Endothelial cell of umbilical vein (primary cell): ENCODE measurements at regions not wholly inside any gene's neighbourhood (a gene's known extent, or its start where the extent isn't known, plus 50 kb on each side); places are given as distances from the start of the nearest gene placed in this dataset.

Experiments used
- BruUV-seq: library from RNA; stranded (reverse); fragments of 400-500 nt; replicated peaks from 2 replicates; lab custom pipeline; 2021; lab: Mats Ljungman, UMichigan
- CTCF ChIA-PET: fragments of 300-600, 350-600 bp; sonication (Branson Sonifier 250); formaldehyde crosslinking; loops from one replicate; lab custom pipeline; 2021; ENCODE audit warnings: antibody characterized with exemption, inconsistent platforms; lab: Charles Lee
- POLR2A ChIA-PET: fragments of 300-600, 350-600 bp; sonication (Branson Sonifier 250); formaldehyde crosslinking; loops from one replicate; lab custom pipeline; 2021; ENCODE audit warnings: antibody characterized with exemption, inconsistent platforms; lab: Charles Lee
- DNase-seq: peaks from one replicate; pipeline ENCODE4 v3.0.0-alpha.2; 2011; ENCODE audit warnings: low read depth, low spot score
- FAIRE-seq: peaks from 2 replicates; lab custom pipeline; 2011; peaks lifted over from hg19 to GRCh38; lab: Jason Lieb, UNC
- H2AFZ ChIP-seq: 2 replicates; pipeline ENCODE4 v1.6.0; 2012; ENCODE audit warnings: low read depth, low read length, control low read depth, inconsistent platforms
- H3K27ac ChIP-seq: 2 replicates; pipeline ENCODE4 v1.5.1; 2011; ENCODE audit warnings: low read depth, mild to moderate bottlenecking, control low read depth, low read length, moderate library complexity; ENCODE audit not compliant: insufficient read depth
- H3K27me3 ChIP-seq, 2 experiments: 2 replicates each; pipeline versions ENCODE4 v1.6.0 to v1.6.1; 2011; ENCODE audit warnings: low read length in 2 of 2, mixed read lengths in 1 of 2; ENCODE audit not compliant: control insufficient read depth in 2 of 2, insufficient read depth in 2 of 2
- H3K36me3 ChIP-seq, 2 experiments: 2 replicates in 1 of 2; 3 replicates in 1 of 2; pipeline ENCODE4 v1.5.1; 2011; ENCODE audit warnings: low read length in 2 of 2, mild to moderate bottlenecking in 1 of 2, moderate library complexity in 1 of 2; ENCODE audit not compliant: control insufficient read depth in 2 of 2, insufficient read depth in 2 of 2; ENCODE audit errors: extremely low read depth in 1 of 2
- H3K4me1 ChIP-seq: 3 replicates; pipeline ENCODE4 v1.5.1; 2011; ENCODE audit warnings: mild to moderate bottlenecking, low read length; ENCODE audit not compliant: control insufficient read depth, insufficient read depth; ENCODE audit errors: extremely low read depth
- H3K4me2 ChIP-seq: 2 replicates; pipeline ENCODE4 v1.6.1; 2011; ENCODE audit warnings: low read length, control low read depth, mixed read lengths; ENCODE audit not compliant: insufficient read depth
- H3K4me3 ChIP-seq, 3 experiments: fragments of 200-600 bp in 1 of 3; sonication (generic), shearing (Covaris generic) in 1 of 3; replicated peaks in 1 of 3; 2 replicates each; pipeline ENCODE4 v1.5.1; 2011 to 2016; ENCODE audit warnings: control low read depth in 3 of 3, low read length in 3 of 3, mild to moderate bottlenecking in 2 of 3, inconsistent platforms in 1 of 3, low read depth in 1 of 3, moderate library complexity in 1 of 3; ENCODE audit not compliant: insufficient read depth in 1 of 3
- H3K79me2 ChIP-seq: 2 replicates; pipeline ENCODE4 v1.6.0; 2012; ENCODE audit warnings: low read length, inconsistent platforms; ENCODE audit not compliant: control insufficient read depth, insufficient read depth
- H3K9ac ChIP-seq: replicated peaks from 2 replicates; pipeline ENCODE3; 2011; ENCODE audit warnings: low read length, control low read depth; ENCODE audit not compliant: insufficient read depth; ENCODE audit errors: extremely low read depth
- H3K9me1 ChIP-seq: replicated peaks from 3 replicates; pipeline ENCODE4 v1.6.0; 2011; ENCODE audit warnings: mild to moderate bottlenecking, low read length; ENCODE audit not compliant: control insufficient read depth, insufficient read depth; ENCODE audit errors: extremely low read depth
- H3K9me3 ChIP-seq: replicated peaks from 2 replicates; pipeline ENCODE4 v1.5.1; 2012; ENCODE audit warnings: low read length, inconsistent platforms; ENCODE audit not compliant: control insufficient read depth, insufficient read depth
- H4K20me1 ChIP-seq: replicated peaks from 2 replicates; pipeline ENCODE3; 2011; ENCODE audit warnings: mild to moderate bottlenecking, low read length; ENCODE audit not compliant: control insufficient read depth, insufficient read depth; ENCODE audit errors: extremely low read depth
- CTCF ChIP-seq, 2 donors: IDR thresholded peaks; 1 replicate in 1 of 2; 2 replicates in 1 of 2; pipeline ENCODE4 v1.5.1; 2011; ENCODE audit warnings: low read length in 2 of 2, mild to moderate bottlenecking in 2 of 2, moderate library complexity in 2 of 2, control low read depth in 1 of 2, inconsistent platforms in 1 of 2, low read depth in 1 of 2; ENCODE audit not compliant: insufficient read depth in 1 of 2; ENCODE audit errors: extremely low read depth in 1 of 2
- EZH2 ChIP-seq: IDR thresholded peaks from 2 replicates; pipeline ENCODE4 v1.6.1; 2012; ENCODE audit warnings: borderline replicate concordance, low read depth, mild to moderate bottlenecking, moderate library complexity, low read length, inconsistent platforms; ENCODE audit not compliant: severe bottlenecking
- FOS ChIP-seq: IDR thresholded peaks from 2 replicates; pipeline ENCODE4 v1.6.1; 2011; ENCODE audit warnings: mild to moderate bottlenecking, low read length, moderate library complexity, borderline replicate concordance; ENCODE audit not compliant: insufficient read depth
- GATA2 ChIP-seq: IDR thresholded peaks from 2 replicates; pipeline ENCODE4 v1.7.0; 2011; ENCODE audit warnings: low read depth, mild to moderate bottlenecking, moderate library complexity, mixed read lengths, low read length; ENCODE audit not compliant: insufficient read length, insufficient read depth
- JUN ChIP-seq: IDR thresholded peaks from 2 replicates; pipeline ENCODE4 v1.6.1; 2011; ENCODE audit warnings: borderline replicate concordance, low read depth; ENCODE audit not compliant: insufficient read length, insufficient read depth
- MAX ChIP-seq: IDR thresholded peaks from 2 replicates; pipeline ENCODE4 v1.6.1; 2011; ENCODE audit not compliant: insufficient read depth, insufficient read length
- MYC ChIP-seq: IDR thresholded peaks from one replicate; pipeline ENCODE4 v1.6.1; 2011; ENCODE audit warnings: mild to moderate bottlenecking, low read depth, low read length
- POLR2A ChIP-seq: IDR thresholded peaks from 2 replicates; pipeline ENCODE4 v1.6.1; 2012; ENCODE audit warnings: low read depth, mild to moderate bottlenecking, control low read depth, low read length
- POLR2AphosphoS5 ChIP-seq: IDR thresholded peaks from 2 replicates; pipeline ENCODE4 v1.6.1; 2012; ENCODE audit warnings: low read depth, mild to moderate bottlenecking, control low read depth, low read length, moderate library complexity; ENCODE audit not compliant: insufficient read depth
- dilution Hi-C: fragments of 300-500 bp; cut with MboI; formaldehyde crosslinking; loops from one replicate; pipeline ENCODE4 v1.15.0; 2019; ENCODE audit warnings: low sequenced_read_pairs; ENCODE audit not compliant: extremely low pct_ligation_motif_present
- intact Hi-C: fragments of 100-400 bp; cut with micrococcal nuclease; formaldehyde crosslinking; loops from one replicate; pipeline ENCODE4 v1.10.0; 2022

- Histone ChIP-seq H3K9me3 (no peaks in the 10 kb centered on the region), H3K4me2 (no peak overlapping the region), H3K9ac (no peak overlapping the region), H3K9me1 (no peaks in the 10 kb centered on the region), H3K27ac (no peak overlapping the region), H3K79me2 (no peaks in the 10 kb centered on the region), H3K4me1 (no peaks in the 10 kb centered on the region), H3K4me3 (no peak overlapping the region), H4K20me1 (no peaks in the 10 kb centered on the region), H2AFZ (no peak overlapping the region), H3K27me3 (no peaks in the 10 kb centered on the region), H3K36me3 (no peaks in the 10 kb centered on the region)
- ChIA-PET POLR2A (no interaction called here), CTCF (interaction anchor here (1.8 kb wide), 1 partner anchor 9 kb away, joined by 6 read pairs; no protein-coding TSS in a partner anchor)
- BruUV-seq = no TSS peak
- intact Hi-C loops (no loop called here), dilution Hi-C loops (no loop called here)
- FAIRE-seq (no peak), DNase-seq (no peak)
- TF ChIP-seq CTCF (IDR thresholded peaks at IDR 0.05; ENCODE audit: extremely low read depth in 1 of 2, insufficient read depth in 1 of 2, low read depth in 1 of 2, low read length in 2 of 2) (no peak), MYC (no peak), JUN (no peak), FOS (no peak), EZH2 (no peak), POLR2AphosphoS5 (no peak), MAX (no peak), POLR2A (no peak), GATA2 (no peak)
Measured at GRCh38 chr6:54533567-54533966, 225.3 kb downstream of the TINAG start.
